Esophagus muscularis mucosa (tissue), 4 donors: ENCODE measurements at regions not wholly inside any gene's neighbourhood (a gene's known extent, or its start where the extent isn't known, plus 50 kb on each side); places are given as distances from the start of the nearest gene placed in this dataset.
"Not testable (repeated sequence)": the region's sequence is repeated elsewhere in the genome, so short reads cannot be mapped to it uniquely, and the experiment has no call there.

Source experiments
- DNase-seq: peaks from one replicate; pipeline ENCODE4 v3.0.0-alpha.2; 2017; ENCODE audit errors: extremely low spot score
- H3K27ac ChIP-seq, 4 donors: fragments of 200-600 bp; sonication (generic); replicated peaks in 1 of 4; 1 replicate in 3 of 4; 2 replicates in 1 of 4; pipeline ENCODE4 v1.5.1; 2016 to 2019; ENCODE audit warnings: mild to moderate bottlenecking in 1 of 4
- H3K27me3 ChIP-seq, 4 donors: fragments of 200-600 bp; sonication (generic); one replicate each; pipeline versions ENCODE4 v1.5.1 to v1.6.0; 2016 to 2019
- H3K36me3 ChIP-seq, 4 donors: fragments of 200-600 bp; sonication (generic); one replicate each; pipeline ENCODE4 v1.5.1; 2016 to 2019
- H3K4me1 ChIP-seq, 4 donors: fragments of 200-600 bp; sonication (generic); one replicate each; pipeline ENCODE4 v1.5.1; 2016 to 2019
- H3K4me3 ChIP-seq, 4 donors: fragments of 200-600 bp; sonication (generic); 1 replicate in 2 of 4; 2 replicates in 2 of 4; pipeline ENCODE4 v1.5.1; 2016 to 2019; ENCODE audit warnings: mild to moderate bottlenecking in 4 of 4, moderate library complexity in 1 of 4
- H3K9me3 ChIP-seq, 4 donors: fragments of 200-600 bp; sonication (generic); 1 replicate in 3 of 4; 2 replicates in 1 of 4; pipeline ENCODE4 v1.5.1; 2016 to 2019
- CTCF ChIP-seq, 3 experiments: fragments of 200-600 bp in 2 of 3; fragments of 450-650 bp in 1 of 3; sonication (generic) in 2 of 3; IDR thresholded peaks; one replicate each; pipeline ENCODE4 v1.5.1; 2017 to 2019; ENCODE audit warnings: antibody characterized with exemption in 3 of 3, mild to moderate bottlenecking in 2 of 3, moderate library complexity in 1 of 3
- EP300 ChIP-seq: sonication (generic); formaldehyde crosslinking; IDR thresholded peaks from one replicate; pipeline ENCODE4 v1.6.1; 2017; ENCODE audit warnings: antibody characterized with exemption
- POLR2A ChIP-seq: fragments of 450-650 bp; IDR thresholded peaks from one replicate; pipeline ENCODE4 v1.6.1; 2017; ENCODE audit warnings: antibody characterized with exemption, moderate library complexity, mild to moderate bottlenecking, low read depth
- POLR2AphosphoS5 ChIP-seq, 2 donors: sonication (generic); formaldehyde crosslinking; IDR thresholded peaks; one replicate each; pipeline ENCODE4 v1.6.1; 2017; ENCODE audit warnings: antibody characterized with exemption in 2 of 2
- WGBS: methylation state at CpG from one replicate; pipeline ENCODE4 v1.1.5; 2018; 5-methylcytosine and 5-hydroxymethylcytosine counted together
- intact Hi-C: fragments of 100-400 bp; cut with DNase I; formaldehyde crosslinking; loops from one replicate; pipeline ENCODE4 v1.15.1; 2023

GRCh38 chr12:47610686-47611252, 95.1 kb downstream of the RPAP3 start:
- Histone ChIP-seq H3K9me3 (peaks cover 0 to 15% (median 3%) of the 10 kb centered on the region in 4 donors), H3K4me1 (no peaks in the 10 kb centered on the region), H3K4me3 (no peak overlapping the region), H3K27me3 (no peaks in the 10 kb centered on the region), H3K27ac (no peak overlapping the region), H3K36me3 (no peaks in the 10 kb centered on the region)
- WGBS: 86% methylated on average over 1 of the region's 1 CpG
- intact Hi-C loops: no loop called here
- TF ChIP-seq CTCF (IDR thresholded peaks at IDR 0.05) (no peak), POLR2AphosphoS5 (IDR thresholded peaks at IDR 0.05) (no peak), EP300 (no peak), POLR2A (no peak)
- no peak for DNase-seq

GRCh38 chr12:47609806-47610205, 96.0 kb downstream of the RPAP3 start:
- Histone ChIP-seq H3K4me3 (no peak overlapping the region), H3K27me3 (no peaks in the 10 kb centered on the region), H3K4me1 (no peaks in the 10 kb centered on the region), H3K36me3 (no peaks in the 10 kb centered on the region), H3K27ac (no peak overlapping the region), H3K9me3 (peaks cover 0 to 15% (median 3%) of the 10 kb centered on the region in 4 donors)
- intact Hi-C loops: no loop called here
- whole genome bisulfite sequencing: 86% methylated on average over 3 of the region's 3 CpGs
- DNase-seq: no peak
- TF ChIP-seq POLR2A (no peak), EP300 (no peak), CTCF (IDR thresholded peaks at IDR 0.05) (no peak), POLR2AphosphoS5 (IDR thresholded peaks at IDR 0.05) (no peak)

DNA sequence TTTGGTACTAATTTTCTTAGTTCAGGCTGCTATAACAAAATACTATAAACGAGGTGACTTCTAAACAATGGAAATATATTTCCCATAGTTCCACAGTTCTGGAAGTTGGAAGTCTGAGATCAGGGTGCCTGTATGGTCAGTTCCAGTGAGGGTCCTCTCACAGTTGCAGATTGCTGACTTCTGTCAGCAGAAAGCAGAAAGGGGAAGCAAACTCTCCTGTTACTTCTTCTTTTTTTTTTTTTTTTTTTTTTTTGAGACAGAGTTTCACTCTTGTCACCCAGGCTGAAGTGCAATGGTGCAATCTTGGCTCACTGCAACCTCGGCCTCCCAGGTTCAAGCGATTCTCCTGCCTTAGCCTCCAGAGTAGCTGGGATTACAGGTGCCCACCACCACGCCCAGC, 97.2 kb downstream of the RPAP3 start:
- DNase-seq, H3K4me1 ChIP-seq, H3K27me3 ChIP-seq, H3K27ac ChIP-seq, H3K4me3 ChIP-seq, intact Hi-C loops, H3K36me3 ChIP-seq: not testable (repeated sequence)
- H3K9me3 ChIP-seq: peaks cover 0 to 15% (median 3%) of the 10 kb centered on the region in 4 donors
- WGBS: 80% methylated on average over 4 of the region's 4 CpGs

DNA sequence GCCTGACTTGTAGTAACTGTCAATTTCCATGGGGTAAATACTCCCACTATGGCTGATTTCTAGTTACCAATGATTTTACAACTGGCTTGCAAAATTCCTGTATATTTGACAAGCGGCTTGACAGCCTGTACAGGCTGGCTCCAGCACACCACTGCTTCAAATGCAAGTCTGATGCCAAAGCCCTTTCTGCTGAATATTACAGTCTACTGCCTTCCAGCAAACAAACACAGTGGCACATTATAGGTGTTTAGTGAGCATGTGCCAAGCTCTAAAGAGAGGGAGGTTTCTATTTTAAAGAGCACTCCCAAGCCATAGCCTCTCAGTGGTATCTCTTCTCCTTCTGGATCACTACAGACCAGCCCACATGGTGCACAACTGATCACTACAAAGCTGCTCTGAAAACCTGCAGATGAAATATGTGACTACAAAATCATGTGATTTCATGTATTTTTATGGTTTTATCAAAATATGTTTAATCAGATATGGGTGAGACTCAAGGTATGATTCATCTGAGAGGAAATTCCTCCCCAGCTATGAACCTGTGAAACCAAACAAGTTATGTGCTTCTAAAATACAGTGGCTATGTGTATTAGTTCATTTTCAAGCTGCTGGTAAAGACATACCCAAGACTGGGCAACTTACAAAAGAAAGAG, 101.5 kb downstream of the RPAP3 start:
- Histone ChIP-seq H3K4me1 (no peaks in the 10 kb centered on the region), H3K27ac (no peak overlapping the region), H3K27me3 (no peaks in the 10 kb centered on the region), H3K36me3 (no peaks in the 10 kb centered on the region), H3K4me3 (no peak overlapping the region), H3K9me3 (peaks cover 0 to 10% (median 0%) of the 10 kb centered on the region in 4 donors)
- TF ChIP-seq POLR2AphosphoS5 (IDR thresholded peaks at IDR 0.05) (no peak), CTCF (IDR thresholded peaks at IDR 0.05) (no peak), EP300 (no peak), POLR2A (no peak)
- no peak for DNase-seq
- 100% methylated on average over 1 of the region's 1 CpG for WGBS
- intact Hi-C loops: no loop called here

- Histone ChIP-seq H3K9me3 (peaks cover 0 to 10% (median 0%) of the 10 kb centered on the region in 4 donors), H3K36me3 (no peaks in the 10 kb centered on the region), H3K4me3 (no peak overlapping the region), H3K4me1 (no peaks in the 10 kb centered on the region), H3K27me3 (no peaks in the 10 kb centered on the region), H3K27ac (no peak overlapping the region)
- intact Hi-C loops: no loop called here
- 83% methylated on average over 9 of the region's 11 CpGs for WGBS
- no peak for DNase-seq
- no peak for TF ChIP-seq EP300
- TF ChIP-seq POLR2AphosphoS5 (IDR thresholded peaks at IDR 0.05): no peak
- no peak for TF ChIP-seq CTCF (IDR thresholded peaks at IDR 0.05)
- no peak for TF ChIP-seq POLR2A
Measured at GRCh38 chr12:47602949-47603558, 102.8 kb downstream of the RPAP3 start.
